K562 (cell line): ENCODE measurements at regions not wholly inside any gene's neighbourhood (a gene's known extent, or its start where the extent isn't known, plus 50 kb on each side); places are given as distances from the start of the nearest gene placed in this dataset.

Experiments used
- NRF1 ChIP-seq, 2 experiments: fragments of 450-650 bp; IDR thresholded peaks in 1 of 2; conservative IDR thresholded peaks in 1 of 2; 2 replicates each; pipeline ENCODE4 v1.6.1; 2014; ENCODE audit warnings: mild to moderate bottlenecking in 2 of 2
- ZFP36 ChIP-seq: fragments of 150-350 bp; IDR thresholded peaks from 2 replicates; pipeline ENCODE4 v1.6.1; 2018; ENCODE audit warnings: low read length, low read depth; ENCODE audit not compliant: partially characterized antibody
- TF ChIP-seq, protein P1 (sequence below), 2 experiments: fragments of 450-650 bp; IDR thresholded peaks; 2 replicates each; pipeline ENCODE4 v1.6.1; 2016; ENCODE audit warnings: mild to moderate bottlenecking in 2 of 2, borderline replicate concordance in 1 of 2, low read depth in 1 of 2, moderate library complexity in 1 of 2

- TF ChIP-seq, protein P1, sequence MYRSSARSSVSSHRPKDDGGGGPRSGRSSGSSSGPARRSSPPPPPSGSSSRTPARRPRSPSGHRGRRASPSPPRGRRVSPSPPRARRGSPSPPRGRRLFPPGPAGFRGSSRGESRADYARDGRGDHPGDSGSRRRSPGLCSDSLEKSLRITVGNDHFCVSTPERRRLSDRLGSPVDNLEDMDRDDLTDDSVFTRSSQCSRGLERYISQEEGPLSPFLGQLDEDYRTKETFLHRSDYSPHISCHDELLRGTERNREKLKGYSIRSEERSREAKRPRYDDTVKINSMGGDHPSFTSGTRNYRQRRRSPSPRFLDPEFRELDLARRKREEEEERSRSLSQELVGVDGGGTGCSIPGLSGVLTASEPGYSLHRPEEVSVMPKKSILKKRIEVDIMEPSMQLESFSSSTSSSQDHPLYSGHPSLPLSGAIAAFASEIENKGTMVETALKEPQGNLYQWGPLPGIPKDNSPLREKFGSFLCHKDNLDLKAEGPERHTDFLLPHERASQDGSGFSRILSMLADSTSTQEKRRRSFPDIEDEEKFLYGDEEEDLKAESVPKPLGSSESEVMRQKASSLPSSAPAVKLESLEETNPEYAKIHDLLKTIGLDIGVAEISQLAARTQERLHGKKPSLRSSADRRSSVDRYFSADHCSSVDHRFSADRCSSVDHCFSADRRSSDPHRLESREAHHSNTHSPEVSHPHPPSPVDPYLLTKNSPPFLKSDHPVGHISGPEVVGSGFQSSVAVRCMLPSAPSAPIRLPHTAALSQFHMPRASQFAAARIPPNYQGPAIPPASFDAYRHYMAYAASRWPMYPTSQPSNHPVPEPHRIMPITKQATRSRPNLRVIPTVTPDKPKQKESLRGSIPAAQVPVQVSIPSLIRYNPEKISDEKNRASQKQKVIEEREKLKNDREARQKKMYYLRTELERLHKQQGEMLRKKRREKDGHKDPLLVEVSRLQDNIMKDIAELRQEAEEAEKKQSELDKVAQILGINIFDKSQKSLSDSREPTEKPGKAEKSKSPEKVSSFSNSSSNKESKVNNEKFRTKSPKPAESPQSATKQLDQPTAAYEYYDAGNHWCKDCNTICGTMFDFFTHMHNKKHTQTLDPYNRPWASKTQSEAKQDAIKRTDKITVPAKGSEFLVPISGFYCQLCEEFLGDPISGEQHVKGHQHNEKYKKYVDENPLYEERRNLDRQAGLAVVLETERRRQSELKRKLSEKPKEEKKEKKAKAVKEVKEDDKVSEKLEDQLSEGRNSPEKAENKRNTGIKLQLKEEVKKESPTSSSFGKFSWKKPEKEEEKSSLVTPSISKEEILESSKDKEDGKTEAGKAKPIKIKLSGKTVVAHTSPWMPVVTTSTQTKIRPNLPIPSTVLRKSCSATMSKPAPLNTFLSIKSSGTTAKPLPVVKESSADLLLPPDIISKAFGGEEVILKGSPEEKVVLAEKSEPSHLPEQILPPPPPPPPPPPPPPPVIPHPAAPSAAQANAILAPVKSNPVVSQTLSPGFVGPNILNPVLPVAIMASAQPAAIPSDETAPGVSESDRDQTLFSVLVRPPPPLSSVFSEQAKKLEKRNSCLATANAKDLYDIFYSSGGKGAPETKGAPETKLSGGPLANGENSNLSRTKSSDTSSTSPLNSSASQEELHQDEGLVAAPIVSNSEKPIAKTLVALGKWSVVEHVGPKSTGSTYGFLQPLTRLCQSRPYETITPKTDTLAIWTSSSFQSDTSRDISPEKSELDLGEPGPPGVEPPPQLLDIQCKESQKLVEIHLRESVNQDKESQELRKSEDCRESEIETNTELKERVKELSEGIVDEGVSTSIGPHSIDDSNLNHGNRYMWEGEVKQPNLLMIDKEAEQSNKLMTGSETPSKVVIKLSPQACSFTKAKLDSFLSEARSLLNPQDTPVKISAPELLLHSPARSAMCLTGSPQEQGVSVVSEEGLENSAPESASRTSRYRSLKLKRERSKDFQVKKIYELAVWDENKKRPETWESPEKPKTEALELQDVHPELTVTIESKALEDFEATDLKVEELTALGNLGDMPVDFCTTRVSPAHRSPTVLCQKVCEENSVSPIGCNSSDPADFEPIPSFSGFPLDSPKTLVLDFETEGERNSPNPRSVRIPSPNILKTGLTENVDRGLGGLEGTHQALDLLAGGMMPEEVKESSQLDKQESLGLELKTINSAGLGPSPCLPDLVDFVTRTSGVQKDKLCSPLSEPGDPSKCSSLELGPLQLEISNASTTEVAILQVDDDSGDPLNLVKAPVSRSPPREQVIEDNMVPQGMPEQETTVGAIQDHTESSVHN (IDR thresholded peaks at IDR 0.05; ENCODE audit: borderline replicate concordance in 1 of 2, low read depth in 1 of 2), result no peak
- TF ChIP-seq NRF1 (conservative IDR thresholded peaks at IDR 0.05 in 1 of 2, IDR thresholded peaks at IDR 0.05 in 1 of 2) (no peak), ZFP36 (no peak)
Observed at GRCh38 chr4:57200799-57201327, 90.7 kb upstream of the IGFBP7 start (continued).
